Fibroblast of lung (primary cell): ENCODE measurements at regions not wholly inside any gene's neighbourhood (a gene's known extent, or its start where the extent isn't known, plus 50 kb on each side); places are given as distances from the start of the nearest gene placed in this dataset.
"Not testable (repeated sequence)": the region's sequence is repeated elsewhere in the genome, so short reads cannot be mapped to it uniquely, and the experiment has no call there.

Experiments
- DNase-seq, 2 donors: peaks; one replicate each; pipeline versions ENCODE4 v3.0.0 to v3.0.0-alpha.2; 2010; ENCODE audit warnings: low read depth in 2 of 2
- H2AFZ ChIP-seq: 2 replicates; pipeline ENCODE4 v1.5.1; 2012; ENCODE audit warnings: low read length, control low read depth, inconsistent platforms
- H3K27ac ChIP-seq: 2 replicates; pipeline ENCODE4 v1.5.1; 2011; ENCODE audit warnings: low read length, control low read depth; ENCODE audit not compliant: insufficient read depth
- H3K27me3 ChIP-seq: 2 replicates; pipeline ENCODE4 v1.5.1; 2011; ENCODE audit warnings: mild to moderate bottlenecking, low read length; ENCODE audit not compliant: control insufficient read depth, insufficient read depth
- H3K36me3 ChIP-seq: 2 replicates; pipeline ENCODE4 v1.5.1; 2011; ENCODE audit warnings: low read length; ENCODE audit not compliant: control insufficient read depth, insufficient read depth
- H3K4me1 ChIP-seq: 2 replicates; pipeline ENCODE4 v1.5.1; 2011; ENCODE audit warnings: low read length; ENCODE audit not compliant: control insufficient read depth, insufficient read depth; ENCODE audit errors: extremely low read depth
- H3K4me2 ChIP-seq: 2 replicates; pipeline ENCODE4 v1.5.1; 2011; ENCODE audit warnings: low read length, control low read depth; ENCODE audit not compliant: insufficient read depth; ENCODE audit errors: extremely low read depth
- H3K4me3 ChIP-seq, 4 experiments: fragments of 200-600 bp in 1 of 4; sonication (generic) in 1 of 4; replicated peaks in 1 of 4; 2 replicates each; pipeline ENCODE4 v1.5.1; 2011 to 2016; ENCODE audit warnings: low read length in 4 of 4, low read depth in 3 of 4, mild to moderate bottlenecking in 3 of 4, control low read depth in 2 of 4, inconsistent platforms in 1 of 4, mixed read lengths in 1 of 4; ENCODE audit not compliant: insufficient read depth in 1 of 4; ENCODE audit errors: control extremely low read depth in 1 of 4
- H3K79me2 ChIP-seq: 2 replicates; pipeline ENCODE4 v1.5.1; 2012; ENCODE audit warnings: mild to moderate bottlenecking, low read length, inconsistent platforms; ENCODE audit not compliant: control insufficient read depth, insufficient read depth
- H3K9ac ChIP-seq: 2 replicates; pipeline ENCODE4 v1.5.1; 2011; ENCODE audit warnings: mild to moderate bottlenecking, low read length, control low read depth; ENCODE audit not compliant: insufficient read depth
- H3K9me3 ChIP-seq: 2 replicates; pipeline ENCODE4 v1.5.1; 2012; ENCODE audit warnings: low read depth, low read length; ENCODE audit not compliant: control insufficient read depth, insufficient read depth
- H4K20me1 ChIP-seq: 2 replicates; pipeline ENCODE4 v1.5.1; 2011; ENCODE audit warnings: low read length; ENCODE audit not compliant: control insufficient read depth, insufficient read depth; ENCODE audit errors: extremely low read depth
- CTCF ChIP-seq, 2 donors: IDR thresholded peaks in 1 of 2; conservative IDR thresholded peaks in 1 of 2; 1 replicate in 1 of 2; 2 replicates in 1 of 2; pipeline ENCODE4 v1.5.1; 2011 to 2012; ENCODE audit warnings: low read length in 2 of 2, control low read depth in 1 of 2, inconsistent platforms in 1 of 2, low read depth in 1 of 2, mild to moderate bottlenecking in 1 of 2
- EZH2 ChIP-seq: IDR thresholded peaks from 2 replicates; pipeline ENCODE4 v1.5.1; 2012; ENCODE audit warnings: low read length, control low read depth, mild to moderate bottlenecking; ENCODE audit errors: missing control alignments

- no peak overlapping the region for H3K4me2 ChIP-seq
- H3K4me1 ChIP-seq, result no peaks in the 10 kb centered on the region
- H3K27me3 ChIP-seq, result no peaks in the 10 kb centered on the region
- no peaks in the 10 kb centered on the region for H4K20me1 ChIP-seq
- DNase-seq, result no peak
- no peaks in the 10 kb centered on the region for H3K36me3 ChIP-seq
- H3K4me3 ChIP-seq, result no peak overlapping the region
- no peak for TF ChIP-seq EZH2
- no peak for TF ChIP-seq CTCF (conservative IDR thresholded peaks at IDR 0.05 in 1 of 2, IDR thresholded peaks at IDR 0.05 in 1 of 2; ENCODE audit: low read depth in 1 of 2, low read length in 2 of 2)
- H3K27ac ChIP-seq, result no peak overlapping the region
- no peaks in the 10 kb centered on the region for H3K79me2 ChIP-seq
- no peaks in the 10 kb centered on the region for H3K9me3 ChIP-seq
- no peak overlapping the region for H3K9ac ChIP-seq
- no peak overlapping the region for H2AFZ ChIP-seq
These were observed 79.6 kb upstream of the FREM1 start for GRCh38 chr9:14989811-14990210.

GRCh38 chr9:14989336-14989735 lies 79.1 kb upstream of the FREM1 start:
- H3K79me2 ChIP-seq, H2AFZ ChIP-seq: not testable (repeated sequence)

GRCh38 chr9:14987858-14988257 lies 77.6 kb upstream of the FREM1 start:
- Histone ChIP-seq H3K79me2 (no peaks in the 10 kb centered on the region), H3K9me3 (no peaks in the 10 kb centered on the region), H3K27ac (no peak overlapping the region), H4K20me1 (no peaks in the 10 kb centered on the region), H3K4me3 (no peak overlapping the region), H3K36me3 (no peaks in the 10 kb centered on the region), H3K4me2 (no peak overlapping the region), H3K9ac (no peak overlapping the region), H3K4me1 (no peaks in the 10 kb centered on the region), H3K27me3 (no peaks in the 10 kb centered on the region), H2AFZ (no peak overlapping the region)
- no peak for TF ChIP-seq EZH2
- no peak for TF ChIP-seq CTCF (conservative IDR thresholded peaks at IDR 0.05 in 1 of 2, IDR thresholded peaks at IDR 0.05 in 1 of 2; ENCODE audit: low read depth in 1 of 2, low read length in 2 of 2)
- DNase-seq, result no peak

More at GRCh38 chr9:14989336-14989735, 79.1 kb upstream of the FREM1 start:
- H3K36me3 ChIP-seq, DNase-seq, H3K27ac ChIP-seq, H3K9ac ChIP-seq, H4K20me1 ChIP-seq, H3K4me2 ChIP-seq, H3K9me3 ChIP-seq, H3K4me1 ChIP-seq, H3K27me3 ChIP-seq, H3K4me3 ChIP-seq: not testable (repeated sequence)
